ENCODE measurements at regions not wholly inside any gene's neighbourhood (a gene's known extent, or its start where the extent isn't known, plus 50 kb on each side); places are given as distances from the start of the nearest gene placed in this dataset.

DNA sequence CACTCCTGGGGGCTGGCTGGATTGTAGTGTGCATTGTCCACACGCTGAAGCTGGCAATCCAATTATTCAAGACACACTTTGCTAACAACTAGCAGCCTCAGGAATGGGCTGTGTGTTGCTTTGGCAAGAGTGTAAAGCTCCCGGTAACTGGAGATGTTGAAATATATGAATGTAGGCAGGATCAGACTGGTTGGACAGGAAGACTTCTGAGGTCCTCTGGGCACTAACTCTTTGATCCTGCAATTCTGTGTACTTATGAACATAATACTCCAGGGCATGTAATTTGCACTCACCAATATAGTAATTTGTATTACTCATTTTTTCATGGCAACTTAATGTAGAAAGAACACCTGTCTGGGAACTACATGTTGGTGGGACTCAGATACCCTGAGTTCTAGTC lies 106.7 kb upstream of the SLC28A3 start:
- H3K4me3 ChIP-seq (ENCODE audit: low read length), result no peak overlapping the region
- TF ChIP-seq, protein P1, sequence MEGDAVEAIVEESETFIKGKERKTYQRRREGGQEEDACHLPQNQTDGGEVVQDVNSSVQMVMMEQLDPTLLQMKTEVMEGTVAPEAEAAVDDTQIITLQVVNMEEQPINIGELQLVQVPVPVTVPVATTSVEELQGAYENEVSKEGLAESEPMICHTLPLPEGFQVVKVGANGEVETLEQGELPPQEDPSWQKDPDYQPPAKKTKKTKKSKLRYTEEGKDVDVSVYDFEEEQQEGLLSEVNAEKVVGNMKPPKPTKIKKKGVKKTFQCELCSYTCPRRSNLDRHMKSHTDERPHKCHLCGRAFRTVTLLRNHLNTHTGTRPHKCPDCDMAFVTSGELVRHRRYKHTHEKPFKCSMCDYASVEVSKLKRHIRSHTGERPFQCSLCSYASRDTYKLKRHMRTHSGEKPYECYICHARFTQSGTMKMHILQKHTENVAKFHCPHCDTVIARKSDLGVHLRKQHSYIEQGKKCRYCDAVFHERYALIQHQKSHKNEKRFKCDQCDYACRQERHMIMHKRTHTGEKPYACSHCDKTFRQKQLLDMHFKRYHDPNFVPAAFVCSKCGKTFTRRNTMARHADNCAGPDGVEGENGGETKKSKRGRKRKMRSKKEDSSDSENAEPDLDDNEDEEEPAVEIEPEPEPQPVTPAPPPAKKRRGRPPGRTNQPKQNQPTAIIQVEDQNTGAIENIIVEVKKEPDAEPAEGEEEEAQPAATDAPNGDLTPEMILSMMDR (conservative IDR thresholded peaks at IDR 0.05; ENCODE audit: low read depth, low read length), result no peak
- no peak for DNase-seq (ENCODE audit: low read depth)

DNA sequence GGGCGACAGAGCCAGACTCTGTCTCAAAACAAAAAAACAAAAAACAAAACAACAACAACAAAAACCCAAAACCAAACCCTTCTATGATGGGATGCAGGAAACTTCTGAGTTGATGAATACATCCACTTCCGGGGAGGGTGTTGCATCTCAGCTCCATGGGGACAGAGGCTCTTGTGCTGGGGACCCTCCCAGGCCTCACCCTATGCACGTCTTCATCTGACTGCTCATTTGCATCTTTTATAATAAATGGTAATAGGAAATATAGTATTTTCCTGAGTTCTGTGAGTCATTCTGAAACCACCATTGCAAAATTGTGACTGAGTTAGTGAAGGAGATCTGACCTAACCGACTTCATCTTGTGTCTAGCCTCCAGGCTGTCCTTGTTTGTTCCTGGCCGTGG lies 109.5 kb upstream of the SLC28A3 start:
- TF ChIP-seq, protein P1 (conservative IDR thresholded peaks at IDR 0.05; ENCODE audit: low read depth, low read length), result no peak
- no peak overlapping the region for H3K4me3 ChIP-seq (ENCODE audit: low read length)
- no peak for DNase-seq (ENCODE audit: low read depth)

DNA sequence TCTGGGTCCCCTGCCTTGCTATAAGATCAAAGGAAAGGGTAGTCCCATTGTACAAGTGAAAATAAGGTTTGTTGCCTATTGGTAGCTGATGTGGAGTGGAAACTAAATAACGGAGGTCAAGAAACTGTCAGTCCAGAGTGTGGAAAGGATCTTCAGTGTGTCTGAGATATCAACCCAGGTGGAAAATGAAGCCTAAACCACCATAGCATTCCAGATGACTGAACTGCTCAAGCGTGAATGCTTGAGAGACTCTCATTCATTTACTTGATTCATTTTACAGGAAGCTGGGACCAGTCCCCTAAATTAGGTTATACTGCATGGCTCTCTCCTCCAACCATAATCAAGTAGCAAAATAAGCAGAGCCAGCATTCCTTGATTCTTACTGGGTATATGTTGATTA lies 116.0 kb upstream of the SLC28A3 start:
- TF ChIP-seq, protein P1 (conservative IDR thresholded peaks at IDR 0.05; ENCODE audit: low read depth, low read length), result no peak
- no peak for DNase-seq (ENCODE audit: low read depth)
- no peak overlapping the region for H3K4me3 ChIP-seq (ENCODE audit: low read length)

DNA sequence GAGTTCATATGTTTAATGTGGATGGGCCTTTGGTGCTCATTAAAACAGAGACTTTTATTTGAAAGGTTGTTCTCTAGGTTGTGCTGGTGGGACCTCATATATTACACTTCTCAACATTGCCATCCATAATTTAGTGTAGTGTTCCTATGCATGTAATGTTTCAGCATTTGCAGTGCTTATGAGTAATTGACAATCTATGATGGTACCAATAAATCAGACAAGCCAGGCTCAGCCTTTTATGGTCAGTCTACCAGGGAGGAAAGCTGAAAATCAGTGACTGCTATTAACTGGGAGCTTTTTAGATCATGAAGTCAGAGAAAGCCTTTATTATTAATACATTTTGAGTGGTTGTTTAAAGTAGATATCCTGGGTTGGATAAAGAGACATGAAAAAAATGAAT lies 120.1 kb upstream of the SLC28A3 start:
- no peak for DNase-seq (ENCODE audit: low read depth)
- TF ChIP-seq, protein P1 (conservative IDR thresholded peaks at IDR 0.05; ENCODE audit: low read depth, low read length), result no peak
- H3K4me3 ChIP-seq (ENCODE audit: low read length), result no peak overlapping the region

DNA sequence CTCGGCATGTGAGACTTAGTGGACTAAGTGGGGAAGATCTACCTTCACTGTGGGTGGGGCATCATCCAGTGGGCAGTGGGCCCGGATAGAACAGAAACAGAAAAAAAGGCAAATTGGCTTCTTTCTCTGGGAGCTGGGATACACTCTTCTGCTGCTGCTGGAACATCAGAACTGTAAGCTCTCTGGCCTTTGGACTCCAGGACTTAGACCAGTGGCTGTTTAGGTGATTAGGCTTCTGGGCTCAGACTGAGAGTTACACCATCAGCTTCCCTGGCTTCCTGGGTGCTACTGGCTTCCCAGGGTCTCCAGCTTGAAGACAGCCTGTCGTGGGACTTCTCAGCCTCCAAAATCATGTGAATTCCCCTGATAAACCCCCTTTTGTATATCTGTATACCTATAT lies 122.7 kb upstream of the SLC28A3 start:
- H3K4me3 ChIP-seq (ENCODE audit: low read length), result no peak overlapping the region
- DNase-seq (ENCODE audit: low read depth), result no peak
- TF ChIP-seq, protein P1 (conservative IDR thresholded peaks at IDR 0.05; ENCODE audit: low read depth, low read length), result no peak

DNA sequence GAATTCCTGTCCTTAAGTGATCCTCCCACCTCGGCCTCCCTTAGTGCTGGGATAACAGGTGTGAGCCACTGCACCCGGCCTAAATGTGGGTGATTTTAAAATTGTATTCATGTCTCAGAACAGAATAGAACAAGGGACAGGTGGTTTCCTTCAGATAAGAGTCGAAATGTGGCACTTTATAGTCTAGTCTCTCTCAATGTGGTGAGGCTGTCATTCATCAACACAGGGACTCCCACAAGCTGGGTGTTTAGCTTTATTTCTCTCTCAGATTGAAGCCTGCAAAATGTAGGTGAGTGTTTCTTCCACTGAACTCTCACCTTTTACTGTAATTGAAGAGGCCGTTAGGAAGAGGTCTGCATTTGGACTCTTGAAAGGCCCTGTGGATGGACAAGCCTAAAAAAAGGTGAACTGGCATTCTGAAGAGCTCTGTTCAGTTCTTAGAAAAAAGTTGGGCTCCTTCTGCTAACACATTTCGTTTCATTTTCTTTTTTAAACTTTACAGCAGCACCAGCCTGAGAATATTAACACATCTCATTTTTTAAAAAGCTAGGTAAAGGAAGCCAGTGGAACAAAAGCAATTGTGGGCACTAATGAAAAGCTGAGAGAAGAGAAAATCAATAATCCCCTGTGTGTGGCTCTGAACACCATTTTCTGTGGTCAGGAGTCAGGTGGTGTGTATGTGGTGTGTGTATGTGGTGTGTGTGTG lies 126.2 kb upstream of the SLC28A3 start:
- TF ChIP-seq, protein P1 (conservative IDR thresholded peaks at IDR 0.05; ENCODE audit: low read depth, low read length), result no peak

DNA sequence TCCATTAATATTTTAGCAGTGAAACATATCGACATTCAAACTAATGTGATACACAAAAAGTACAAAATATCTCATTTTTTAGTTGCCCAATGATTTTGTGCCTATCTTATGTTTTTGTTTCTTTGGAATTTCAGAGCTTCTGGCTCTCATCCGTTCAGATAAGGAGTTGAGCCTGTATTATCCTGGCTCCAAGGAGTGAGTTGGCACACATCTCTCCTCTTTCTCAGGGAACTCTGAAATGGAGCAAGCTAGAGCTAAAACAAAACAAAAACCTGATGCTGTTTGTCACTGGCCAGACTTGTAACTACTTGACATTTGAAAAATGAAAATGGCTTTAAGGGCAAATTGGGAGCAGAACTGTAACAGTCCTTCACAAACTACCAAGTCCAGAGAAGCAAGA lies 131.3 kb upstream of the SLC28A3 start:
- DNase-seq (ENCODE audit: low read depth), result no peak
- TF ChIP-seq, protein P1 (conservative IDR thresholded peaks at IDR 0.05; ENCODE audit: low read depth, low read length), result no peak
- no peak overlapping the region for H3K4me3 ChIP-seq (ENCODE audit: low read length)

More for the DNA sequence above, 126.2 kb upstream of the SLC28A3 start:
- no peak for DNase-seq (ENCODE audit: low read depth)
- H3K4me3 ChIP-seq (ENCODE audit: low read length), result no peak overlapping the region

Data from retinal pigment epithelial cell (primary cell).